Stimulated activated CD4-positive, alpha-beta T cell treated with anti-CD3 and anti-CD28 coated beads, Interleukin-12 subunit alpha, Interleukin-12 subunit beta, amount 100 ng/mL, for 48 hours (primary cell): ENCODE measurements at regions not wholly inside any gene's neighbourhood (a gene's known extent, or its start where the extent isn't known, plus 50 kb on each side); places are given as distances from the start of the nearest gene placed in this dataset.

Experiments used
- DNase-seq, 3 donors: peaks; one replicate each; pipeline ENCODE4 v3.0.0-alpha.2; 2020; ENCODE audit warnings: low read depth in 2 of 3, low spot score in 1 of 3

DNA sequence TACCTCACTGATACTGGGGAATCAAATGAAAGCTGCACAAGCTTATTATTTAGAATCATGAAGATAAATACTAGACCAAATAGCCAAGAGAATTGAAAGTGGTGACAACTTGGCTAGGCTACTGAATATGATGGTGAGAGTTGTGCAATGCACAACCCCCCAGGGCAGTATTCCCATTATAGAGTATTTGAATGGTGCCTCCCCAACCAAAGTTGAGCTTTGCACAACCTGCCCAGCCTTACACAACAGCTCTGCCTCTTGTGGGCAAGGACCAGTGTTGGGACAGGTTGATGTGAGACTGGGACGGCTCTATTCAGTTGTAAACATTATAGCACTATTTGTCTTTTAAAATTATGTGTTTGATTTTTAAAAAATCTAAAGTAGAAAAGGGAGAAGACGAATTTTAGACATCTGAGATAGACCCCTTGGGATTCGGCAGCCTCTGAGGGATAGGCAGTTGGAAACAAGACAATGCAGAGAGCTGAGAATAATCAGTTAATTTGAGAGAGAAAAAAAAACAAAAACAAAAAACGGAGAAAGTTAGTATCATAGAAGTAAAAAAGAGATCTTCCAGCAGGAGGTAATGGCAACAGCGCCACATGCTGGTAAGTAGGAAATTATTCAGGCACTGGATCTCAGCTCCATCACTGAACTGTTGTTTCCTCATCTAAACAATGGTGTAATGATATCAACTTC is 91.0 kb upstream of the KCNA3 start:
- DNase-seq = peak in 2 of 3 donors; percentile 23 to 38

DNA sequence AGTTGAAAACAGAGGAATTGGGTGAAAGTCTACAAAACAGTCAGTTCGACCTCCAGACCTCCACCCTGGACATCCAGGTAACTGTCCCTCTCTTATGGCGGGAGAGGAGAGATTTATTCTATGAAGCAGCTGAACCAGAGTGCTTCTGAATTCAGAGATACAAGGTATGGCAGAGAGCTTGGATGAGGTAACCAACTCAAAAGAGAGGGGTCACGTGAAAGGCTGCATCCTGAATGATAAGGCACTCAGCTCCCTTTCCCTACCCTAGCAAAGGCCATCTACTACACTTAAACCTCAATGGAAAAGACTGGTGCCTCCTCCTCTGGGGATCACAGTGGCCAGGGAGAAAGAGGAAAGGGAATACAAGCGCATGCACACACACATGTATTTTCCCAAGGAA is 88.4 kb upstream of the KCNA3 start:
- no peak for DNase-seq

DNA sequence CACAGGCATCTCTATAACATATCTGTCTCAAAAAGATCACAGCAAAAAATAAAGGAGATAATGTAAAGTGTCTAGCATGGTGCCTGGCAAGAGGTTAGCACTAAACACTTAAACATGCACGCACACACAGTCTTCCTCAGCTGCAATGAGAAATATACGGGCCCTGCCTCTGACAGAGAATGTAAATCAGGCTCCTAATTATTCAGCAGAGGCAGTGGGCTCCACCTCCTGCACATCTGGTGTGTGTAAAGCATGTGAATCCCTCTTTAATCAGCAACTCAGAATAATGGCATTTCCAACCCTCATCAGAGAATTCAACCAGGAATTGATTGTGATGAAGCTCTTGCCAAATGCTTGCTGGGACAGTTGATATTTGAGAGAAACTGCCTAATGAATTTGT is 85.6 kb upstream of the KCNA3 start:
- no peak for DNase-seq

DNA sequence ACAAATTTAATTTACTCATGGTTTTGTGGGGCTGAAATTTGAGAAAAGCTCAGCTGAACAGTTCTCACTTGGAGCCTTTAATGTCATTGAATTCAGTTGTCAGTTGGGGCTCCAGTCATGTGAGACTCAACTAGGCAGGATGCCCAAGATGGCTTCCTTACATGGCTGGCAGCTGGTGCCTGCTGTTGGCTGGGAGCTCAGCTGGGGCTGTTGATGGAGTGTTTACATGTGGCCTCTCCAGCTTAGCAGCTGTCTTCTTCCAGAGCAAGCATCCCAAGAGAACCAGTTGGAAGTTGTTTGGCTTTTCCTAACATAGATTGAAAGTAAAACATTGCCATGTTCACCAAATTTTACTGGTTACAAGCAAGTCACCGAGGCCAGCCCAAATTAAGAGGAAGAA is 81.8 kb upstream of the KCNA3 start:
- no peak for DNase-seq

DNA sequence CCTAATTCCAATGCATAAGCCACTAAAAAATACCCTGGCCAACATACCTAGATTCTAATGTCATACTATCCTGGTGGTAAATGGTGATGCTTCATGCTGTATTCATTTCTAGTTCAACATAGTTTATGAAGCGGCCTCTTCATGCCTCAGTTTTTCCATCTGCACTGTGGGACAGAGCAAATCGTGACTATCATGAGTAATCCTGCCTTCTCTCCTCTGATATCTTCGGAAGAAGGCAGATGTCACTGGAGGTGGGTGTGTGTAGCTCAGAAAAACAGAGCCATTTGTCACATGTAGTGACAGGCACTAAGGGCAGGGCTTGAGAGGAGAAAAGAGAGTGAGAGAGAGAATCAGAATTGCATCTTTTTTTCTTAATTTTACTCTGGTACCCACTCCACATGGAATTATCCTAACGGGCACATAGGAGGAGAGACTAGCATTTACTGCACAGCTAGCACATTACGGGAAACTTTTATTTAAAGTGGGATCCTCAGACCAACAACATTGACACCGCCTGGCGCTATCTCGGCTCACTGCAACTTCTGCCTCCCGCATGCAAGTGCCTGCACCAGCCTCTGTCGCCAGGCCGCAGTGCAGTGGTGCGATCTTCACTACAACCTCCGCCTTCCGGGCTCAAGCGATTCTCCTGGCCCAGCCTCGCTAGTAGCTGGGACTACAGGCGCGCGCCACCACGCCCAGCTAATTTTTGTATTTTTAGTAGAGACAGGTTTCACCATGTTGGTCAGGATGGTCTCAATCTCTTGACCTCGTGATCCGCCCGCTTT is 78.4 kb upstream of the KCNA3 start:
- no peak for DNase-seq

DNA sequence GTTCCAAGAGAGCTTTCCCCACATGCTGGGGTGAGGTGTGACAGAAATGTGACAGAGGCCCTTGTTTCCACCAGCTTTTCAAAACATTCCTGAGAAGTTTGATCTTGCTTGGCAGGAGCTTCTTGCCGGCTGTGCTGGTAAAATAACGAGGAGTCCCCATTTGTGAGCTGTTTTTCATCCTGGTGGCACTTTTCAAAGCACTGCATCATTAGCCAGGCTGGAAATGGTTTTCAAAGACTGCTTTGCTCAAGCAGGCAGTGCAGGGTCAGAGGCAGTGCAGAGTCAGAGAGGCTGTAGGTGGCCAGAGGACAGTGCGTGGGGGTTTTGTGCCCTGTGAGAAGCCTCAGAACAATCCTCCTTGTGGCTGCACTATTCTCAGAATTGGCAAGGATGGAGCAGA is 75.8 kb upstream of the KCNA3 start:
- DNase-seq = no peak

DNA sequence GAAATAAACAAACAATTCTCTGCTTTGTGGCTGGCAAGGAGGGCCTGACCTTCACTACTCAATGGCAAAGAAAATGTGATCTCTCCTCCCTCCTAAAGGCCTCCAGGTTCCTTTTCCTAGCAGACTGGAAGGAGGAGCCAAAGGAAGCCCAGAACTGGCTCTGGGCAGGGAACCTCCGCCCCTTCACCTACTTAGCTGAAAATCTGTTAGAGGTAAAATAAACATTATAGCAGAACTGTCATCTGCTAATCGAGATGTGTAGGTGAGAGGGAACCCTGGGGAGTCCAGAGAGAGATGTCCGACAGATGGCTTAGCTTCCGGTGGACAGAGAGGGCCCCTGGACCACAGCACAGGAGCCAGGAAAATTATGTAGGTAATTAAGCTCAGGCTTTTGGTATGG is 75.2 kb upstream of the KCNA3 start:
- DNase-seq = no peak

DNA sequence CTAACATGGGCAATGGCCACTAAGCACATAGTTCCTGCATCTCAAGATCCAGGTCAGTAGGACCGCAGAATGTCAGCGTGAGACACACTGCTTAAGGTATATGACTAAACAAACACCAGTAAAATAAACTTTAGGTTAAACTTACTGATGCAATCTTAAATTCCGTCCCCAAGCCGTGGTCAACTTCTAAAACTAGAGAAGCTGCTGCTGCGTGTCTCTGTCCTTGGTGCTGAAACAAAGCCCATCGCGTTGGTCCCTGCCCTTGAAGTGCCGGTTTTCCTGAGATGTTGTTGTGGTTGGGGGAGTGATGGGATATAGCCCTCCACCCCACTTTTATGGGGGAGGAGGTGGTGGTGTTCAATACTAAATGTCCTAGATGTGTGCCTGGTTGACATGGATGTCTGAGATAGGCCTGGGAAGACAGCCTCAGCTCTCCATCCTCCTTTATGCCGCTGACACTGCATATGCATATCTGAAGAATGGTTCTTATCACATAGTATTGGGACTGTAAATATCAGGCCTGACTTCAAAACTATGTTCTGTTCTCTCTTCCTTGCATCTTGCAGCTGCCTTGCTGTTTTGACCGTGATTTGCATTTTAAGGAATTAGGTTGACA is 72.0 kb upstream of the KCNA3 start:
- DNase-seq = peak; percentile 10 to 42 (median 39)

DNA sequence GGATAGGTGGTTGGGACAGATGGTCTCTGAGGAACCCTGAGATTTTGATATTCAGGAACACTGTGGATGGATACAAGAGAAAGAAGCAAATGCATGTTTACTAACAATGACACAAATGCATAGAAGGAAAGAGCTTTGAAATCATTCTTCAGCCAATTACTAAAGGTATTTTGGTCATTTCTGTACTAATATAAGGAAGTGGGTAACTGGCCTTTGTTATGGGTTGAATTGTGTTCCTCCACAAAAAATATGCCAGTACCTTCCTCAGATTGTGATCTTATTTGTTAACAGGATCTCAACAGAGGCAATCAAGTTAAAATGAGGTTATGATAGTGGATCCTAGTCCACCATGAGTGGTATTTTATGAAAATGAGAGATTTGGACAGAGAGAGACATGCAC is 68.7 kb upstream of the KCNA3 start:
- no peak for DNase-seq

DNA sequence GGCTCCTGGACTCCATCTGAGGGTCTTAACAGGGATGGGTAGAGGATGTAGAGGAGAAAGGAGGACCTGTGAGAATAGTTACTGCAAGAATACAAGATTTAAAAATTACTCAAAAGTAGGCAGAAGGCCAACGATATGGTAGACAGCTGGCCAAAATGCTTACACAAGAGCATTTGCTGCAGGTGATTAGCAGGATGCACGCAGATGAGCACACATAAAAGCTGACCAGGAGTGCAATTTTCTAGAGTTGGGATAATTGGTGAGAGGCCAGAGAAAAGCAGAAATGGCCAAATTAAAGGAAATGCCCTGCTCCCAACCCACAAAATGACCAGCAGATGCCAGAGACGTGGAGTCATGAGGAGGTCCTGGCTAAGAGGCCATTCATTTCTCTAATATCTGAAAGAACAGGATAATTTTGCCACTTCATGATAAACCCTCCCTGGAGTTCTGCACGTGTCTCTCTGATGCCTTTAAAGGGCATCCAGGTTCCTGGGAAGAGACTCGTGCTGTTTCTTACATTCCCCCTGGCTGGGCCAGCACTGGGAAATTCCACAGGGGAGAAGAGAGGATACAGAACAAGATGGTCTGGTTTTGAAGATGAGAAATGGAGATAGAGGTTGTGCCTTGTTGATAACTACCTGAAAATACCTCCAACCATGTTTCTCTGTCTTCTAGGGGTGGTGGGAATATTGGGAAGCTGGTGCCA is 62.3 kb upstream of the KCNA3 start:
- no peak for DNase-seq

DNA sequence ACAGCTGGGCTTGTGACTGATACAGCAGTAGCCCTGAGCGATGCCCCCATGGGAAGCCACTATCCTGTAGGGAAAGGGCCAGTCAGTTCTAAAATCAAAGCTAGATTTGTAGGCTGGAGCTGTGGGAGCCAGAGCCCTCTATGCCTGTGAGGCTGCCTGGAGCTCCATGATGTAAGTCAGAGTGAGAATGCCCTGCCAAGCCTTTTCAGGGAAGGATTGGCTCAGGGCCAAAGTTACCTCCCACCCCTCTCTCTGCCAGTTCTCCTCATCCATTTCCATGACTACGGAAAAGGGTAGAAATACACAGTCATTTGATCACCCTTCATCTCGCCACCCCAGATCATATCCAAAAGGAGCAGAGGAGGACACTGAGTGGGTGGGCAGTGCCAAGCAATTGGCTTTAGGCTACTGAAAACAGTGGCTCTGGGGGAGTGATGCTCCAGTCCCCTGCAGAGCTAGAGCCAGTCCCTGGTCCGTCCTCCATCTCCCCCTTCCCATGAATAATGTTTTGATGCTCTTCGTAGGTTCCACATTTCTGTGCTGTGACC is 59.5 kb upstream of the KCNA3 start:
- DNase-seq = no peak

DNA sequence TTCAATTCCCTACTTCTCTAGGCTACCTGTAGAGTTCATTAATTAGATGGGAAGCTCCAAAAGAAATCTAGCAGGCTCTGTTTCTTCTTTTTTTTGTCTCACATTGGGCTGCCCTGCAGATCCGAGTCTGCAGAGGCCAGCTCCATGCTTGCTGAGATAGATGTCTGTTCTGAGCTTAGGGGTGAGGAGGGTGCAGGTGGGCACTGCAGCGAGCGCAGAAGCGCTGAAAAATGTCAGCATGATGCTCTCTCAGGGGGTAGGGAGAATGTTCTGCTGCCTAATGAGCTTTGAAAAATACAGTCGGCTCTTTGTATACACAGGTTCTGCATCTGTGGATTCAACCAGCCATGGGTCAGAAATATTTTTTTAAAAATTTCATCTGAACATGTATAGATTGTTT is 56.8 kb upstream of the KCNA3 start:
- no peak for DNase-seq

DNA sequence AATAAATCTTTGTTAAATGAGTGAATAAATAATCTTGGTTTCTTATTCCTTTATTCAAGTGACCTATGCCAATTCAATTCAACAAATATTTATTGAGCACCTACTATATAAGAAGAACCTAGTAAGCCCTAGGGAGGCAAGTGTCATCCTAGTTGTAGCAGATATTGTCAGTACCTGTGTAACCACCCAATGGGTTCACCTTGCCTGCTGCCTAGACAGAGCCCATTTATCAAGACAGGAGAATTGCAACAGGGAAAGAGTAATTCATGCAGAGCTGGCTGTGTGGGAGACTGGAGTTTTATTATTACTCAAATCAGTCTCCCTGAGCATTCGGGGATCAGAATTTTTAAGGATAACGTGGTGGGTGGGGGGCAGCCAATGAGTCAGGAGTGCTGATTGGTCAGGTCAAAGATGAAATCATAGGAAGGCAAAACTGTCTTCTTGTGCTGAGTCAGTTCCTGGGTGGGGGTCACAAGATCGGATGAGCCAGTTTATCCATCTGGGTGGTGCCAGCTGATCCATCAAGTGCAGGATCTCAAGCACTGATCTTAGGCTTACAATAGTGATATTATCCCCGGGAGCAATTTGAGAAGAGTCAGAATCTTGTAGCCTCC is 53.8 kb upstream of the KCNA3 start:
- peak in 1 of 3 donors; percentile 10 for DNase-seq

DNA sequence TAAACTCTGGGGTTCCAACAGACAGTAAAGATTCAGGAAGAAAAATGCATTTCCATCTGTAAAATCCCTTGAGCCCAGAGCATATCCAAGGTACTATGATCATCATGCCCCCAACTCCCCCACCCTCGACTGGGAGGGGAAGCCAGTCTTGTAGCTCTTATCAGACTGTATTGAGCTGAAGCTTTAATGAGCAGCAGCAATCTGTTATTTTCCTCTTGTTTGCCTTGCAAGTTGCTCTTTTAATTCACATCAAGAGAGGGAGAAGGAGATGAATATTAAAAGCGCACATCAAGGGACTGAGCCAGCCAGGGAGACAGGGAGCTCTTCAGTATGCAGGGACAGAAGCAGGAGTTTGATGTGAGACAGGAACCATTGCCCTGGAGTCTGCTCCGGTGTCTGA is 52.5 kb upstream of the KCNA3 start:
- no peak for DNase-seq

DNA sequence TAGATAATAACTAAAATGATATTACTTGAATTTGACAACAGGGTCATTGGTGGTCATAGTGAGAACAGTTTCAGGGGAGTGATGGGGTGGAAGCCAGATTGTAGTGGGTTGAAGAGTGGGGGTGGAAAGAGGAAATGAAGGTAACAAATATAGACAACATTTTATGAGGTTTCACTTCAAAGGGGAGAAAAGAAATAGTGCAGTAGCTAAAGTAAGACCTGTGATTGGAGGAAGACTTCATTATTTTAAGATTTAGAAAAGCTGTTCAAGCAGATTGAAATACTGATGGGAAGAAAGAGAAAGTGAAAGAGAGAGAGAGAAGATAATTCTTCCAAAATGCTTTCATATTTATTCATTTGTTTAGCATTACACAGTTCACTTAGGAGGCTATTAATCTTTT is 52.0 kb upstream of the KCNA3 start:
- no peak for DNase-seq
